GM13976 (cell line): ENCODE measurements at regions not wholly inside any gene's neighbourhood (a gene's known extent, or its start where the extent isn't known, plus 50 kb on each side); places are given as distances from the start of the nearest gene placed in this dataset.

ENCODE experiments used
- DNase-seq: peaks from one replicate; pipeline ENCODE4 v3.0.0; 2012; ENCODE audit warnings: low spot score
- in situ Hi-C: fragments of 300-500 bp; cut with MboI; formaldehyde crosslinking; loops from one replicate; pipeline ENCODE4 v1.12.0; 2022; ENCODE audit warnings: low sequenced_read_pairs, mixed read lengths, inconsistent platforms; ENCODE audit not compliant: unreplicated experiment
- TF ChIP-seq, protein P1 (sequence below): IDR thresholded peaks from 2 replicates; pipeline ENCODE4 v1.5.1; 2012; ENCODE audit warnings: borderline replicate concordance, mild to moderate bottlenecking; ENCODE audit not compliant: insufficient read depth; ENCODE audit errors: extremely low read depth, missing control alignments, control extremely low read depth

DNA sequence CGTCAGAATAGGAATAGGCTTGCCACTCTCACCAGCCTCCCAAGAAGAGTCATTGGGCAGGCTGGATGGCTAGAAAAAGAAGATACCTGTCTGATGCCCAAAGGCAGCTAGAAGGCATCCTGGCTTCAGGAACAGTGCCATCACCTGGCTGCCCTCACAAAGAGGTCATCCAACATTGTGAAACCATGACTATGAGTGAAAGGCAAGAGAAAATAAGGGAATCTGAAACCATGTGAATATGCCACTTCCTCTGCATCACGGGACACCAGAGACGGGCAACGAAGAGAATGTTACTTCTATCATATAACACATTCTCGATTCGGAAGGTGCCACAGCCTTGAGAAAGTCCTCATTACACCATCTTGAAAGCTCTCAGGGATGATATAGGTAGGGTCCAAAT, 182.0 kb downstream of the DAD1 start:
- in situ Hi-C loops, result no loop called here
- no peak for DNase-seq
- TF ChIP-seq, protein P1, sequence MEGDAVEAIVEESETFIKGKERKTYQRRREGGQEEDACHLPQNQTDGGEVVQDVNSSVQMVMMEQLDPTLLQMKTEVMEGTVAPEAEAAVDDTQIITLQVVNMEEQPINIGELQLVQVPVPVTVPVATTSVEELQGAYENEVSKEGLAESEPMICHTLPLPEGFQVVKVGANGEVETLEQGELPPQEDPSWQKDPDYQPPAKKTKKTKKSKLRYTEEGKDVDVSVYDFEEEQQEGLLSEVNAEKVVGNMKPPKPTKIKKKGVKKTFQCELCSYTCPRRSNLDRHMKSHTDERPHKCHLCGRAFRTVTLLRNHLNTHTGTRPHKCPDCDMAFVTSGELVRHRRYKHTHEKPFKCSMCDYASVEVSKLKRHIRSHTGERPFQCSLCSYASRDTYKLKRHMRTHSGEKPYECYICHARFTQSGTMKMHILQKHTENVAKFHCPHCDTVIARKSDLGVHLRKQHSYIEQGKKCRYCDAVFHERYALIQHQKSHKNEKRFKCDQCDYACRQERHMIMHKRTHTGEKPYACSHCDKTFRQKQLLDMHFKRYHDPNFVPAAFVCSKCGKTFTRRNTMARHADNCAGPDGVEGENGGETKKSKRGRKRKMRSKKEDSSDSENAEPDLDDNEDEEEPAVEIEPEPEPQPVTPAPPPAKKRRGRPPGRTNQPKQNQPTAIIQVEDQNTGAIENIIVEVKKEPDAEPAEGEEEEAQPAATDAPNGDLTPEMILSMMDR, result no peak

DNA sequence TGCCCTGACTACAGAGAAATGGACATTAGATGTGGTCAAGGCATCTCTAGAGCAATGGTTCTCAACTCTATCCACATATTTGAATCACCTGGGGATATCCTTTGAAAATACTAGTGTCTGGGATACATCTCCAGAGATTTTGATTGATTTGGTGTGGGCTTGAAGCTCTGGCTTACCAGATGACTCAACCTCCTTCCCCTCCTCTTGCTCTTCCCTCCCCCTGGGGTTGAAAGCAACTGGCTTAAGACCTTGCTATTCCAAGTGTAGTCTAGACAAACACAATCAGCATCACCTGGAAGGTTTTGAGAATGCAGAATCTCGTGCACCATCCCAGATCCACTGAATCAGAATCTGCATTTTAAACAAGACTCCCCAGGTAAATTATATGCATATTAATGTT, 183.8 kb downstream of the DAD1 start:
- TF ChIP-seq, protein P1, result no peak
- in situ Hi-C loops, result no loop called here
- DNase-seq, result no peak

DNA sequence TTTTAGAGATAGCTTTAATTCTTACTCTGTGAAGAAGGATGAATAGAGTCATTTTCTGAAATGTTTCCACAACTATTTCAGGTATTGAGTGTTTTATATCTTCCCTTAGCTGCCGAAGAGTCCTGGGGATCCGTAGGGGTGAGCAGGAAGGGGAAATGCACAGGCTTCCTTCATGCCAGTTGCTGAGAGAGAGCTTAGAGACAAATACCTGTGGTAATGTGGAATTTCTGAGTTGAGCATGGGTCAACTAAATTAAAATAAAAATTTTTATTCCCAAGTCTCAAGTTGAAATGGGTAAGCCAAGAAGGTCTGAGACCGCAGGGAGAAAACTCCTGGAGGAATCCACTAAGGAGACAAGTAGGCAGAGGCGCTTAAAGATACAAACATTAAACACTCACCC, 185.7 kb downstream of the DAD1 start:
- in situ Hi-C loops, result no loop called here
- no peak for DNase-seq
- TF ChIP-seq, protein P1, result no peak

DNA sequence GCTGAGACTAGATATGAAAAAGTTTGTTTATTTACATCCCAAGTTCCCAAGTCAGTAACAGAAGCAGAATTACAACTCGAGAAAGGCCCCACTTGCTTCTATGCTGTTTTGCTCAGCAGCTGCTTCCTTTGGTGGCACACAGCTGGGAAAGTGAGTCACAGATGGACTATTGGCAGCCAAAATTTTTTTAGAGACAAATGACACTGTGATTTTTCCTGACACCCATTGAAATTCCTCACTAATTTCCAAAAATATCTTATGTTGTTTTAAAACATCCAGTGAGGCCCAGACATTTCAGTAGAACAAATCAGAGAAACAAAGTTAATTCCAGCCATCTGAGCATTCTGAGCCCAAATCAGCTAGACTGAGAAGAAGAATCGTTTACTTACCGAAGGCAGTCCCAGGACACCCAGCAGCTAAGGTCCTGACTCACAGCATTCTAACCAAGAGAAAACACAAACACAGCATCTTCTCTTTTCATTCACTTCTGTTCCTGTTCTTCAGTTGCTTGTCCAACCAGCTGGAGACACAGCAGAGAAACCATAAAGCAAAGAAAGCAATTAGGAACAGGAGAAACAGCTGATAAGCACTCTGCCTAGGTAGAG, 188.3 kb downstream of the DAD1 start:
- in situ Hi-C loops, result no loop called here
- TF ChIP-seq, protein P1, result no peak
- DNase-seq, result no peak

DNA sequence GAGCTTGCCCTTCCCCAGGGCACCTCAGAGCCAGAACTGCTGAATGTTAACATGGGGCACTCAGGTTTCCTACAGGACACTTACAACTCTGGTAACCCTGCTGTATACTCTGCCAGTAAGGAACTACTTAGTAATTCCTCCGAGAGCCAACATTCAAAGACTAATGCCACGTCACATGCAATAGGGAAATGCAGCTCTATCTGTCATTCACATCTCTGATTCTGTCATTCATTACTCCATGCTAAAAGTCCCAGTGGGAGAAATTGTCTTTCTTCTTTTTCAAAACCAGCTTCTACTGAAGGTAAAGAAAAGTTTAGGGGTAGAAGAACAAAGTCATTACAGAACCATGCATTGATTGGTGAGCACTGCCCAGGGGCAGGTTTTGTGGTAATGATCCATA, 189.2 kb downstream of the DAD1 start:
- TF ChIP-seq, protein P1, result no peak
- in situ Hi-C loops, result no loop called here
- DNase-seq, result no peak

DNA sequence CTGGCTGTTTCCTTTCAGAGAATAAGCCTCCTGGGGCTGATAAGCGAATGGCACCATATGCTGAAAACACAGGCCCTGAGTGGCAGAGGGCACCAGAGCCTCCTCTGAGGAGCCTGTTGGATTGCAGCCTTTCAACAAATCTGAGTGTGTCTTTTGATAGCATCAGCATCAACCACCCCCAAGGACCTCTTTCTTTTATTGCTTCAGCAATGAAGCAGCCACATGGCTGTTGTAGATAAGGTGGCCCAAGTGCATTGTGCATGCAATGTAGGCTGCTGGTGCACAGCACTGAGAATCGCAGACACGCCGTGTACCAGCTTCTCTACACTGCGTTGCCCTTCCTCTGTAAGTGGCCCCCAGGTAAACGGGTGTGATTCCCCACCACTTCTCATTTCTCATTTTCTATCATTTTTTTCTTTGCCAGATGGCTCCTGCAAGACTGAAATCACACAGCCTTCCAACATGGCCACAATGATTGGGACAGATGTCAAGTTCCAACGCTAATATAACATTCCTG, 191.7 kb downstream of the DAD1 start:
- in situ Hi-C loops, result no loop called here
- no peak for DNase-seq
- TF ChIP-seq, protein P1, result no peak
